IPS-NIHi7 (cell line): ENCODE measurements at regions not wholly inside any gene's neighbourhood (a gene's known extent, or its start where the extent isn't known, plus 50 kb on each side); places are given as distances from the start of the nearest gene placed in this dataset.
"Not testable (repeated sequence)": the region's sequence is repeated elsewhere in the genome, so short reads cannot be mapped to it uniquely, and the experiment has no call there.

Experiments
- DNase-seq: peaks from one replicate; pipeline ENCODE4 v3.0.0; 2012; ENCODE audit warnings: mixed read lengths; ENCODE audit errors: extremely low spot score

DNA sequence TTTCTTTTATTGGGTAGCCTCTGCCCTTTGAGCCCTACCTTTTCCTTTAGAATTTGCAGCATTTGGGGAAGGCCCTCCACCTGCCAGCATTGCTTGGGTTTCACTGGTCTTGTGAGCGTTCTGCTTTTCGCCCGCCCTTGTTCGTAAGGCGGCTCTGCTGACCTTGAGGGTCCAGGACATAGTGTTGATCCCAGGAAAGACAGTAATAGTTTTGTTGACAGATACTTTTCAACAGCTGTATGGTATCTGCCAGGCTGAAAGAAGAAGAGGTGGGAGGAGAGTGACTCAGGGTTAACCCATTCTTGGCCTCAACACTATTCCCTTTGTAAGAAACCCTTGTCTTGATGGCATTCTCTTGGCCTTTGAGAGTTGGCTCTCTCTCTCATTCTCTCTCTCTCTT is 113.4 kb upstream of the SPAG17 start:
- DNase-seq = no peak

GRCh38 chr1:118297521-118297920 is 112.5 kb upstream of the SPAG17 start:
- DNase-seq = no peak

DNA sequence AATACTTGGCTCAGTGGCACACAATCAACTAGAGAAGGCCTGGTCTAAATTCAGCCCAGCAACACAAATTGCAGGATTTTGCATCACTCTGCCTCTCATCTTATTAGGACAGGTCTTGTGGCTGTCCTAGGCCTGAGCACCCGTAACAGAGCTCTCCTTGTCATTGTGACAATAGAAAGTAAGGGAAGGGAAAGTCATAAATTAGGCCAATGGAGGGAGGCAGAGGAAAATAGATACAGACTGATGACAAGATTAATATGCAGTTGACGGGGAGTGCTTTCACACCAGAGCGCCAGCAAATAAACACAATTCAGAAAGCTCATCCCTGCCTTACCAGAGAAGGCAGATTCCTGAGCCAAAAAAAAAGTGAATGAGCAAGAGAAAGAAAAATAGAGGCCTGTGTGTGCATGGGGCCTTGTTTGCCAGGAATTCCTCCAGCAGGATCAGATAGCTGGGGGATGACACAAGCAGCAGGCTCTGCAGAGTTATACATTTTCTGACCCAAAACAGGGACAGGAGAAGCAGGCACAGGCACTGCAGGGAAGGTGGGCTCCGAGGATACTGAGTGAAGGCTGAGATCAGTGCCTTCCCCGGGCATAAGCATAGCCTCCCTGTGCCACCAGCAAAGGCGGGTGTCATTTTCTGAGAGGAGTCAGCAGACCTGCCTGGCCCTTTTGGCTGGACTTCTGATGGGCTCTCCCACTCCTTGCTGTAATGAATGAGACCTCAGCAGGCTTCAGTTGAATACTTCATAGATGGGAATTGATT is 110.0 kb upstream of the SPAG17 start:
- DNase-seq = no peak

DNA sequence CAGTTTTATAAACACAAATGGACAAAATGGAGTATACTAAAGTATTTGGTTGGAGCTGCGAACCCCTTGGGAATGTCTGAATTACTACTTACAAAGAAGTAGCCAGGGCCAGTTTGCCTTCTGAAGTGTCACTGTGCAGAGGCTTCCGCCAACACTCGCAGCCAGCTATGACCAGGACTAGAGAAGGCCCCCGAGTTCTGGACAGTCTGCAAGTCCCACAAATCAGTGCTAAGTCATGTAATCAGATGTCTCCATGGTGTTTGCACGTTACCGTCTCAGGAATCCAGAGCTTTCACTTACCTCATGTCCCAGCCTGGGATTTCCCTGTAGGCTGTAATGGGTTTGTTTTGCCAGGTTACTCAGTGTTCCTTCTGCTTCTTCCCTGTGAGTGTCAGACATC is 106.6 kb upstream of the SPAG17 start:
- no peak for DNase-seq

DNA sequence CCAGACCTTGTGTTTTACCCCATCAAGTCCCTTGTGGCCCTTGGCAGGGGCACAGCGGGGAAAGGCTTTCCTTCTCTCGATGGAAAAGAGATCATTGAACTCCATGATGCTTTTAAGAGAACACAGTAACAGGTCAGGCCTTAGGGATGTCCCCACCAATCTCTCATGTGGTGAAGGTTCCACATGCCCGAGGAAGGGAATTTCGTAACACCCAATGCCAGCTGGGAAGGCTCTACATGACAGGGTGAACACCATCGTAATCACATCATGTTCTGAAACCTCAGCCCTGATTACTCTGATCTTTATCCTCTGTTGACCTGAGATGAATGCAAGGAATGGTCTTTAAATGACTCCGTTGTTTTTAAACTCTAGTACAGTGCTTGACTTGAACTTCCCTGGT is 105.5 kb upstream of the SPAG17 start:
- no peak for DNase-seq

GRCh38 chr1:118290046-118290445 is 105.0 kb upstream of the SPAG17 start:
- DNase-seq = no peak

DNA sequence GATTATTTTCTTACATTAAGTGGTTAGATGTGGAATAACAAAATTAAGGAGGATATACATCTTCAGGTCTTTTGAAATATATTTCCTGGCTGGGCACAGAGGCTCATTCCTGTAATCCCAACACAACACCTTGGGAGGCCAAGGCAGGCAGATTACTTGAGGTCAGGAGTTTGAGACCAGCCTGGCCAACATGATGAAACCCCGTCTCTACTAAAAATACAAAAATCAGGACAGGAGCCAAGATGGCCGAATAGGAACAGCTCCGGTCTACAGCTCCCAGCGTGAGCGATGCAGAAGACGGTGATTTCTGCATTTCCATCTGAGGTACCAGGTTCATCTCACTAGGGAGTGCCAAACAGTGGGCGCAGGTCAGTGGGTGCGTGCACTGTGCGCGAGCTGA is 95.6 kb upstream of the SPAG17 start:
- not testable (repeated sequence) for DNase-seq

GRCh38 chr1:118275472-118276115 is 90.6 kb upstream of the SPAG17 start:
- DNase-seq = no peak

DNA sequence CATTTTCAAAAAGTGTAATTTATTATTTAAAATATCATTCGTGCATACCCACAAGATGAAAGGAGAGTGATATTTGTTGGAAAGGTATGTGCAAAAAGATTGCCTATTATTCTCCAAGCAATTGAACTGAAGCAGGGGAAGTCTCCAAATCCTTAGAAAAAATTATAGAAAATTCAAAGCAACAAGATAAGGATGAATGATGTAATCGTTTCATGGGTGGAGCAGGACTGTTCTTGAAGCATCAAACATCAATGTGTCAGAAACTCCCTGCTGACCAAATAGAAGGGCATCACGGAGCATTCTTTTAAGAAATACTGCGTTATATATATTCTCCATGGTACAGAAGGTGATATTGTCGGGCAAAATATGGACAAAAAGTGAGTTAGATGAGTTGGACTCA is 87.9 kb upstream of the SPAG17 start:
- no peak for DNase-seq

- DNase-seq = no peak
These were observed 86.9 kb upstream of the SPAG17 start for GRCh38 chr1:118271883-118272282.

DNA sequence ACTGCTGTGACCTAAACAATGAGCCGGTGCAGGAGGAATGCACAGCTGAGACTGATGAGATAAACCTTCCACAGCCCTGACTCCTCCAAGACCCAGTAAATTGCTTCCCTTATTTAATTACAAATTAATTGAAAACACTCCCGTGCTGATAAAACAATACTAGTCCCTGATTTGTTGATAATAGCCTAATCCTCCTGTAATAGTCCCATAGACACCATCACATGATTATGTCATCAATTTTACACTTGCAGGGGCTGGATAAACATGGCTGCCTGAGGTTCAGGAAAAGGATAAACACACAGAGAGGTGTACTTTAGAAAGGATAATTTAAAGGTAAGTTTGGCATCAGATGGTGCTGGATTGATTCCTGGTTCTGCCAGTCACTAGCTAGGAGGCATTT is 84.6 kb upstream of the SPAG17 start:
- DNase-seq = no peak

DNA sequence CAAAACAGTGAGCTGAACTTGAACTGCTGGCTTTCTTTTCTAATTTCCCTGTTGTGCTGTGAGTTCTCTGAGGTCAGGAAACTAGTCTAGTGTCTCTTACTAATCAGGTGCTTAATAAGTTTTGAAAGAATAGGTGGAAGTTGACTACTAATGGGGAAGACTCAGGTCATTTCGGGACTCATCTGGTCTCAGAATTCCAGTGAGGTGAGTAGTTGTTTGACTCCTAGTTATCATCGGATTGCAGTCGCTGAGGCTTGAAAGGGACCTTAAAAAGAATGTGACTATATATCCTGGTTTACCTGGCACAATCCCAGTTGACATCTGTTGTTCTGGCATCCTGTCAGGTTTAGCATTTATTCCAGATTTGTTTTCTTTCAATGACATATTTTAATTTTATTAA is 81.4 kb upstream of the SPAG17 start:
- no peak for DNase-seq

- no peak for DNase-seq
These were observed 79.3 kb upstream of the SPAG17 start for GRCh38 chr1:118264343-118264742.

DNA sequence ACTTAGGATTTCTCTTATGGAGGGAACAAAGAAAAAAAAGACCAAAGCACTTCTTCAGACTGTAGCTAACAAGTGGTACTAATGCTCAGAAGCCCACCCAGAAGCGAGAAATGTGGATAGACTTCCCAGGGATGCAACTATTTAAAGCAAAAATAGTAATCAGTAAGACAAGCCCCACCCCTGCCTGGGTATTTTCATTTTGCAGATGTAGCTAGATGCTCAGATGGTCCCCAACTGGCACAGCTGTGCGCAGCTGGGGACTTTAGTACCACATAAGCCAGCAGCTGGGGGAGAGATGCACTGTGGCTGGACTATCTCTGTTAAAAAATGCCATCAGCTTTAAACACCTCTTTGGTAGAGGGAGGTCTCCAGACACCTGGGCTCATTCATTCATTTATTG is 77.8 kb upstream of the SPAG17 start:
- DNase-seq = no peak

DNA sequence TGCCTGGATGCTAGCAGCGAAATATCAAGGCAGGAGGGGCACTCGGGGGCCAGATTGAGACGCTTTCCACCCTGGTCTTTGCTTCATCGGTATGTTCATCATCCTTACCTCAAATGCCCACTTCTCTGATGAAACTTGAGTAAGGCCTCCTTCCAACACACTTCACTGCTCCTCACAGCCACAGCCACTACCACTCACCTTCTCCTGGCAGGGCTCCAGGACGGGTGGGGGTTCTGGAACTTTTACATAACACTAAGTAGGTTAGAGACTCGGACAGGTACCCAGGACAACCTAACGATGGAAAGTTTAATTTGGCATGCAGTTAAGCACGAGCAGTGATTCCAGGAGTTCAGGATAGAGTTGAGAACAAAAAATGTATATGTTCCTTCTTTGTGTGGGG is 73.9 kb upstream of the SPAG17 start:
- no peak for DNase-seq

GRCh38 chr1:118257946-118258345 is 72.9 kb upstream of the SPAG17 start:
- DNase-seq = no peak

DNA sequence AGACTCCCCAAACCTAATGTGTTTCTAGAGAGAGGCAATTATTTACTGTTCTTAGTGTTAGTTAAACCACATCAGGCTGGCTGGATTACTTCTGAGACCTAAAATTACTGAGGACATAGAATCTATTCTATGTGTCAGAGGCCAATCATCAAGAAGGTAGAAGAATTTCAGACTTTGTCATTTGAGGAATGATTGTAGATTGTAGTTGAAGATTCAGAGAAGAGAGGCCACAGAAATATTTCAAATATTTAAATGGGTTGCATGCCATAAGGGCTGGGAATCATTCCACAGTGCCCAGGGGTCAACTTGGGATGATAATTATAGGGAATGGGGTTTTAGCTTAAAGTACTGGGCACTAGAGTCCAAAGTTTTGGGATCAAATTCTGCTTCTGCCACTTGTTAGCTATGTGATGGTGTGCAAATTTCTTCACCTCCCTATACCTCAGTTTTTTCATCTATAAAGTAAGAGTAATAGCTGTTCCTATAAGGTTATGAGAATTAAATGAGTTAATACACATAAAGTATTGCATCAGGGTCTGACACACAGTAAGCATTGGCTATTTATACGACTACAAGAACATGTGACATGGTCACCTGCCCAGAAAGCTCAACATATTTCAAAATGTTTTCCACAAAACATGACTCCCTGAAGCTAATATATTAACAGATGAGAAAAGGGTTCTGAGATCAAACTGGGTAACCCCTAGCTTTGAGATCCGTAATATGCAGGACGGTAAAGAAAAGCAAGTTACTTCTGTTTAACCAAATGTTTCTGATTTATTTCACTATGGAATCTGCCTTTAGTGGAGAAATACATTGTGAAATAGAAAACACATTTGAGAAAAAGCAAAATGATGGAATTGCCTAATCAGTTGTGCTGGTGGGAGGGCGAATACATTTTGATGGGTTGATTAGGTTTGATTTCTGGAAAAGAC is 69.7 kb upstream of the SPAG17 start:
- DNase-seq = no peak

DNA sequence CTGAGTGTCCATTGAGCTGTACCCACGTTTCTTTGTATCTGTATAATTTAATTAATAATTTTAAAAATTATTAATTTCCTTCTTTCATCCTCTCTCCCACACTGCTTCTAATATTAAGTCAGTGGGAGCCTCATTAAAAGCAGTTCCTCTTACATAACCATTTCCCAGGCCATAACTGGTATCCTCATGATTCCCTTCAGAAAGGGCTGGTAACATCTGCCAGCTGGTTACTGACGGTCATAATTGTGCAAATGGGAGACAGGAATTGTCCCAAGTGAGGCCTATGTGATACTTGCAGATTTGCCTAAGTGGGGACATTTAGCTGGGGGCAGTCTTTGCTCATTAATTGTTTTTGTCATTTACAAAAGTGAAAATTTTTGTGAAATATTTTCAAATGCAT is 69.0 kb upstream of the SPAG17 start:
- DNase-seq = no peak

DNA sequence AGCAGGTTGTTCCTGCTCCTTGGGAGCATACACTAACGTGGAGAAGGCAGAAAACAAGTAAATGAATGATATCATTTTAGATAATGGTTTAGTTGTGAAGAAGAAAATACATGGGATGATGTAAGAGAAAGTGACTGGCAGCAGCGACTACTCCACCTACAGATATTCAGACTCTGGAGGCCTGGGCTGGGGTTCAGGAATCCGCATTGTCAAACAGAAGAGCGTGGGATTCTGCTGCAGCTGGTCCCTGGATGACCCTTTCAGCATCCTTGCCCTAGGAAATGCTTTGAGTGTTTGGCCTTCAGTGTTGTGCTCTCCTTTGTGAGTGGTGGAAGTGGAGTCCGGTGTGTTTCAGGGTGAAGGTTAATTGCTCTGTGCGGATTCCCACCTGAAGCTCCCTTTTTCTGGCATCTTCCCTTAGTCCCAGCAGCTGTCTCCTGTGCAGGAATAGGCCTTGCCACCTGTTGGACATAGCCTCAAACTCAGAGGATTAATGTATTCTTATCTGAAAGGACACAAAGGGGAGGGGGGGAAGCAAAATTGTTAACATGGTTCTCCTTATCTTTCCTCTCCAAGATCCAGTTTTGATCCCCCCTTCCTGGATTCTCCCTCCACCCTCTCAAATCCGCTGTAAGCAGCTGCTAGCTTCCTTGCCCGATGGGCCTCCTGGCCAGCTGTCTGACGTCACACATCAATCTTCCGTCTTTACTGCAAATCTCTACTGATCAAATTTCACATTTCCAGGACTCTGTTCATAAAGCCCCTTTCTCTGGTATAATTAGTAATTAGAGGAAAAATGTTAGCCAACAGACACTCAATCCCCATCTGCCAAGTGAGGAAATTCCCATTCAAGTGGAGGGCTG is 68.3 kb upstream of the SPAG17 start:
- no peak for DNase-seq

DNA sequence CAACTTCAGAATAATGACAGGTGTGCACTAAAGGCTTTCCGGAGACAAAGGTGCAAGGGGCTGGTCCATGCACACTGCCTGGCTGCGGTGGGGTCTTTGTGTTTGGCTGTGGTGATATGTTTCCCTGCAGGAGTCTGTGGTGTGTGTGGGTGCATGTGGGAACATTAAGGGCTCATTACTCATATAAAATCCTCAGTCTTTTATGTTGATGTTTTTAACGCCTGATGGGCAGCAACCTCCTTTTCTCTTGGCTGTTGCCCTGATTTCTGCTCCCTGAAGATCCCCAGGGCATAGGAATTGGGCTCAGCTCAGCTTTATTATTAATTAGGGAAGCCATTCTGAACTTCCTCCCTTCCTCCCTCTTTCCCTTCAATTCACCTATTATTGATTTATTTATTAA is 67.6 kb upstream of the SPAG17 start:
- DNase-seq = no peak

GRCh38 chr1:118250232-118250631 is 65.2 kb upstream of the SPAG17 start:
- peak; percentile 34 for DNase-seq

GRCh38 chr1:118249641-118250040 is 64.6 kb upstream of the SPAG17 start:
- DNase-seq = no peak
